ENCODE measurements at regions not wholly inside any gene's neighbourhood (a gene's known extent, or its start where the extent isn't known, plus 50 kb on each side); places are given as distances from the start of the nearest gene placed in this dataset.
"Not testable (repeated sequence)": the region's sequence is repeated elsewhere in the genome, so short reads cannot be mapped to it uniquely, and the experiment has no call there.

GRCh38 chr7:94706996-94707740 lies 51.2 kb upstream of the SGCE start:
- H3F3A ChIP-seq (replicated peaks; ENCODE audit: insufficient read depth) = no peaks in the 10 kb centered on the region
- peaks cover 0 to 4% of the 10 kb centered on the region in 2 experiments; a peak in 1 of 4 replicates for H3K4me1 ChIP-seq (ENCODE audit: control insufficient read depth in 1 of 2, insufficient read depth in 2 of 2, low read depth in 1 of 2, low read length in 1 of 2)
- H3K9me2 ChIP-seq = no peaks in the 10 kb centered on the region
- DNase-seq = no peak
- H3K9ac ChIP-seq = no peak overlapping the region
- H3K27ac ChIP-seq (ENCODE audit: low read depth in 2 of 2, low read length in 1 of 2) = no peak overlapping the region
- ChIA-PET CTCF (interaction anchor here (1.0 to 1.4 kb wide), 2 partner anchors 10 to 26 kb away, joined by 3 read pairs; no protein-coding TSS in a partner anchor), POLR2A (no interaction called here)
- H3K79me2 ChIP-seq (ENCODE audit: insufficient read depth) = no peaks in the 10 kb centered on the region
- no peaks in the 10 kb centered on the region for H3K27me3 ChIP-seq (ENCODE audit: insufficient read depth)
- H3K4me2 ChIP-seq = no peak overlapping the region
- no peak overlapping the region for H3K4me3 ChIP-seq (ENCODE audit: low read depth in 2 of 2, low read length in 1 of 2)
- no peak overlapping the region; the same call in 1 of the 2 replicates for H2AFZ ChIP-seq (ENCODE audit: low read depth)
- H3K9me3 ChIP-seq = no peaks in the 10 kb centered on the region; the same call in 1 of the 2 replicates
- TF ChIP-seq MAX (IDR thresholded peaks at IDR 0.05; ENCODE audit: low read depth) (no peak), EZH2phosphoT487 (IDR thresholded peaks at IDR 0.05; ENCODE audit: borderline replicate concordance, low read depth) (no peak), GABPA (IDR thresholded peaks at IDR 0.05; ENCODE audit: low read depth) (no peak), JUND (IDR thresholded peaks at IDR 0.05) (no peak), MXI1 (IDR thresholded peaks at IDR 0.05; ENCODE audit: low read depth, low read length) (no peak), TEAD4 (IDR thresholded peaks at IDR 0.05; ENCODE audit: borderline replicate concordance, insufficient read depth) (no peak), FOXM1 (IDR thresholded peaks at IDR 0.05; ENCODE audit: low read depth) (no peak), POLR2AphosphoS5 (IDR thresholded peaks at IDR 0.05; ENCODE audit: low read depth, low read length) (no peak)
- no peaks in the 10 kb centered on the region for H4K20me1 ChIP-seq (ENCODE audit: insufficient read depth)
- H3K36me3 ChIP-seq (replicated peaks in 1 of 2; ENCODE audit: control insufficient read depth in 1 of 2, insufficient read depth in 2 of 2, low read length in 1 of 2) = no peaks in the 10 kb centered on the region
- WGBS (ENCODE audit: low lambda C conversion rate) = 70% methylated on average over 6 of the region's 6 CpGs

- Histone ChIP-seq H3K79me2 (ENCODE audit: insufficient read depth) (no peaks in the 10 kb centered on the region), H3K9ac (no peak overlapping the region), H3K36me3 (replicated peaks in 1 of 2; ENCODE audit: control insufficient read depth in 1 of 2, insufficient read depth in 2 of 2, low read length in 1 of 2) (no peaks in the 10 kb centered on the region), H3K4me3 (ENCODE audit: low read depth in 2 of 2, low read length in 1 of 2) (no peak overlapping the region), H4K20me1 (ENCODE audit: insufficient read depth) (no peaks in the 10 kb centered on the region), H3F3A (replicated peaks; ENCODE audit: insufficient read depth) (no peaks in the 10 kb centered on the region), H3K4me1 (ENCODE audit: control insufficient read depth in 1 of 2, insufficient read depth in 2 of 2, low read depth in 1 of 2, low read length in 1 of 2) (peaks cover 0 to 4% of the 10 kb centered on the region in 2 experiments; a peak in 1 of 4 replicates), H3K27ac (ENCODE audit: low read depth in 2 of 2, low read length in 1 of 2) (no peak overlapping the region; a peak in 1 of 4 replicates), H3K9me3 (no peaks in the 10 kb centered on the region; the same call in 1 of the 2 replicates), H2AFZ (ENCODE audit: low read depth) (no peak overlapping the region), H3K27me3 (ENCODE audit: insufficient read depth) (no peaks in the 10 kb centered on the region), H3K9me2 (no peaks in the 10 kb centered on the region), H3K4me2 (no peak overlapping the region)
- TF ChIP-seq TAF1 (IDR thresholded peaks at IDR 0.05; ENCODE audit: borderline replicate concordance, low read depth, low read length) (no peak), MAX (IDR thresholded peaks at IDR 0.05; ENCODE audit: low read depth) (no peak), TEAD4 (IDR thresholded peaks at IDR 0.05; ENCODE audit: borderline replicate concordance, insufficient read depth) (no peak), FOXM1 (IDR thresholded peaks at IDR 0.05; ENCODE audit: low read depth) (no peak), MXI1 (IDR thresholded peaks at IDR 0.05; ENCODE audit: low read depth, low read length) (no peak)
- ChIA-PET CTCF (interaction anchor here (0.7 kb wide), 1 partner anchor 15 kb away, joined by 3 read pairs; no protein-coding TSS in a partner anchor), POLR2A (no interaction called here)
- 47% methylated on average over 2 of the region's 2 CpGs for WGBS (ENCODE audit: low lambda C conversion rate)
- no peak for DNase-seq
Measured at GRCh38 chr7:94710256-94710655, 54.3 kb upstream of the SGCE start.

DNA sequence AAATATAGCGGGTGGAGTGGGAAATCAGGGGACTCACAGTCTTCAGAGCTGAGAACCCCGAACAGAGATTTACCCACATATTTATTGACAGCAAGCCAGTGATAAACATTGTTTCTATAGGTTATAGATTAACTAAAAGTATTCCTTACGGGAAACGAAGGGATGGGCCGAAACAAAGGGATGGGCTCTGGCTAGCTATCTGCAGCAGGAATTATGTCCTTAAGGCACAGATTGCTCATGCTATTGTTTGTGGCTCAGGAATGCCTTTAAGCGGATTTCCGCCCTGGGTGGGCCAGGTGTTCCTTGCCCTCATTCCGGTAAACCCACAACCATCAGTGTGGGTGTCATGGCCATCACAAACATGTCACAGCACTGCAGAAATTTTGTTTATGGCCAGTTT lies 66.4 kb upstream of the SGCE start:
- H3K79me2 ChIP-seq (ENCODE audit: insufficient read depth); CTCF ChIA-PET; H3K27me3 ChIP-seq (ENCODE audit: insufficient read depth); H2AFZ ChIP-seq (ENCODE audit: low read depth); H3F3A ChIP-seq (replicated peaks; ENCODE audit: insufficient read depth); H3K4me3 ChIP-seq (ENCODE audit: low read depth in 2 of 2, low read length in 1 of 2); H3K9me3 ChIP-seq; H3K4me2 ChIP-seq; POLR2A ChIA-PET; H3K36me3 ChIP-seq (replicated peaks in 1 of 2; ENCODE audit: control insufficient read depth in 1 of 2, insufficient read depth in 2 of 2, low read length in 1 of 2); H4K20me1 ChIP-seq (ENCODE audit: insufficient read depth); H3K9me2 ChIP-seq; DNase-seq; H3K9ac ChIP-seq; H3K27ac ChIP-seq (ENCODE audit: low read depth in 2 of 2, low read length in 1 of 2); H3K4me1 ChIP-seq (ENCODE audit: control insufficient read depth in 1 of 2, insufficient read depth in 2 of 2, low read depth in 1 of 2, low read length in 1 of 2): not testable (repeated sequence)
- 63% methylated on average over 8 of the region's 8 CpGs for WGBS (ENCODE audit: low lambda C conversion rate)

DNA sequence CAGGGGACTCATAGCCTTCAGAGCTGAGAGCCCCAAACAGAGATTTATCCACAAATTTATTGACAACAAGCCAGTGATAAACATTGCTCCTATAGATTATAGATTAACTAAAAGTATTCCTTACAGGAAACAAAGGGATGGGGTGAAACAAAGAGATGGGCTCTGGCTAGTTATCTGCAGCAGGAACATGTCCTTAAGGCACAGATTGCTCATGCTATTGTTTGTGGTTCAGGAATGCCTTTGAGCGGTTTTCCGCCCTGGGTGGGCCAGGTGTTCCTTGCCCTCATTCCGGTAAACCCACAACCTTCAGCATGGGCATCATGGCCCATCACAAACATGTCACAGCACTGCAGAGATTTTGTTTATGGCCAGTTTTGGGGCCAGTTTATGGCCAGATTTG lies 73.0 kb upstream of the SGCE start:
- POLR2A ChIA-PET; DNase-seq; H3K4me1 ChIP-seq (ENCODE audit: control insufficient read depth in 1 of 2, insufficient read depth in 2 of 2, low read depth in 1 of 2, low read length in 1 of 2); H3K4me2 ChIP-seq; H3K79me2 ChIP-seq (ENCODE audit: insufficient read depth); H3K27ac ChIP-seq (ENCODE audit: low read depth in 2 of 2, low read length in 1 of 2); H4K20me1 ChIP-seq (ENCODE audit: insufficient read depth); H3K4me3 ChIP-seq (ENCODE audit: low read depth in 2 of 2, low read length in 1 of 2); H3K36me3 ChIP-seq (replicated peaks in 1 of 2; ENCODE audit: control insufficient read depth in 1 of 2, insufficient read depth in 2 of 2, low read length in 1 of 2); H3K9ac ChIP-seq; H3K9me3 ChIP-seq; H2AFZ ChIP-seq (ENCODE audit: low read depth); H3K9me2 ChIP-seq; H3K27me3 ChIP-seq (ENCODE audit: insufficient read depth); CTCF ChIA-PET; H3F3A ChIP-seq (replicated peaks; ENCODE audit: insufficient read depth): not testable (repeated sequence)
- WGBS (ENCODE audit: low lambda C conversion rate) = 31% methylated on average over 3 of the region's 3 CpGs
